Esophagus (tissue), 2 donors: ENCODE measurements at regions not wholly inside any gene's neighbourhood (a gene's known extent, or its start where the extent isn't known, plus 50 kb on each side); places are given as distances from the start of the nearest gene placed in this dataset.

Experiments used
- H3K27ac ChIP-seq, 2 donors: one replicate each; pipeline ENCODE4 v1.5.1; 2013; ENCODE audit warnings: low read depth in 2 of 2, mild to moderate bottlenecking in 2 of 2, inconsistent platforms in 1 of 2, low read length in 1 of 2, moderate library complexity in 1 of 2
- H3K27me3 ChIP-seq, 2 donors: one replicate each; pipeline ENCODE4 v1.6.1; 2013; ENCODE audit warnings: low read length in 2 of 2, control low read depth in 1 of 2, mild to moderate bottlenecking in 1 of 2; ENCODE audit not compliant: insufficient read depth in 2 of 2, control insufficient read depth in 1 of 2
- H3K36me3 ChIP-seq, 2 donors: one replicate each; pipeline ENCODE4 v1.6.1; 2013; ENCODE audit warnings: low read length in 1 of 2; ENCODE audit not compliant: control insufficient read depth in 2 of 2, insufficient read depth in 2 of 2
- H3K4me1 ChIP-seq, 2 donors: one replicate each; pipeline ENCODE4 v1.6.1; 2013; ENCODE audit warnings: low read length in 1 of 2; ENCODE audit not compliant: control insufficient read depth in 2 of 2, insufficient read depth in 2 of 2
- H3K4me3 ChIP-seq, 2 donors: one replicate each; pipeline ENCODE4 v1.5.1; 2013; ENCODE audit warnings: low read length in 2 of 2, mild to moderate bottlenecking in 2 of 2, low read depth in 1 of 2, moderate library complexity in 1 of 2
- H3K9me3 ChIP-seq, 2 donors: one replicate each; pipeline ENCODE4 v1.6.1; 2013; ENCODE audit warnings: mild to moderate bottlenecking in 2 of 2, low read depth in 1 of 2, low read length in 1 of 2, moderate library complexity in 1 of 2; ENCODE audit not compliant: control insufficient read depth in 2 of 2, insufficient read depth in 1 of 2
- WGBS, 2 donors: extraction: QIAGEN DNeasy Blood & Tissue Kit; methylation state at CpG; one replicate each; pipeline ENCODE4 v1.1.7; 2013; 5-methylcytosine and 5-hydroxymethylcytosine counted together
- donor health status: healthy with polysubstance abuse.
- donor health status: Bipolar disorder and iron deficiency.

DNA sequence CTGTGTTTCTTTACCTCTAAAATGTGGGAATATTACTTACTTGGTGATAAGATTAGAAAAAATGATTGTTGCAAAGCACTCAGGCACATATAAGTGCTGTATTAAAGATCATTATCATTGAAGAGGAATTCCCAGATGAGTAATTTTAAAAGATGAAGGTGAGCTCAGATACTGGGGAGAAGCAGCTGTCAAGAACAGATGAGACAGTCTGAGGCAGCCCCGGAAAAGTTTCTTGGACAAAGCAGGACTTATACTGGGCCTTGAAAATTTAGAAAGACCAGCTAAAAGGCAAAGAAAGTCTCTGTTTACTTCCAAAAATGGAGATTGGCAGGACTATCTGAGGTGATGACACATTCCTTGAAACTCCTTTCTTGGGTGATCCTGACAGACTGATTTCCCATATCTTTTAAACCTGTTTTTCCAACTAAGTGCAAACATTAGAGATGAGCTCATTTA, 93.8 kb upstream of the MARCKS start:
- Histone ChIP-seq H3K4me3 (no peak overlapping the region), H3K27ac (no peak overlapping the region), H3K36me3 (no peaks in the 10 kb centered on the region), H3K4me1 (no peaks in the 10 kb centered on the region), H3K27me3 (no peaks in the 10 kb centered on the region), H3K9me3 (no peaks in the 10 kb centered on the region)
- 74 to 76% methylated on average over 1 of the region's 1 CpG for WGBS, 2 donors

DNA sequence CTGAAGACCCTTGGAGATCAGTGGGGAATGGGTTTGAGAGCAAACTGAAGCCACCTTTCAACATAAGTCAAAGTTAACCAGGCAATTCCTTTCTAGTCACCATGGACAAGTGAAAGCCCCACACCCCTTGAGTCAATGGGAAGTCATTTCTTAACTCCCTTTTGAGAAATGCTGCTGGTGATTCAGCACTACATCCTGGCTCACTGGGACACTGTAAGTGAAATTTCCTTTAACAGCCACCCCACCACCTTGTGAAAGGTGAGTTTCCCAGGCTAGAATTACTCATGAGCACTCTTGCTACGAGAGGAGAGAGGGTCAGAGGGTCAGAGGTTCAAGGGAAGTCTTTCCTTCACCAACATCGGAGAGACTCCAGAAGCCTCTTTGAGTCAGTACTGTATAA, 93.3 kb upstream of the MARCKS start:
- H3K27me3 ChIP-seq: no peaks in the 10 kb centered on the region
- H3K36me3 ChIP-seq: no peaks in the 10 kb centered on the region
- no peak overlapping the region for H3K4me3 ChIP-seq
- peak overlapping the region in 1 of 2 donors; percentile 63 for H3K27ac ChIP-seq
- WGBS, 2 donors: 54 to 70% methylated on average over 2 of the region's 2 CpGs
- H3K4me1 ChIP-seq: no peaks in the 10 kb centered on the region
- H3K9me3 ChIP-seq: no peaks in the 10 kb centered on the region

DNA sequence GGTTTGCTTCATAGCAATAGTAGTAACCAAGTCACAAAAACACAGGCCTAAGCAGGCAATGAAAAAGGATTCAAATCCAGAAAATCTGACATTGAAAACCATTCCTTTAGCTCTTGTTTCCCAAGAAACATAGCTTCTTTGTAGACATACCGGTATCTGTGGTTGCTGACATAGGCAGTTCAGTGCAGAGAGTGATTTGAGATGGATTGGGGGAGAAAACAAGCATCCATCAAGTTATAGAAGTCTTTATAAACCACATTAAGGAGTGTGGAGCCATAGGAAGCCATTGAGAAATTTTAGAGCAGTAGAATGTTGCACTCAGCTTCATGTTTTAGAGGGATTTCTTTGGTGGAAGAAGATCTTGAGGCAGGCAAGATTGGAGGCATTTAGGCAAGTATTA, 91.2 kb upstream of the MARCKS start:
- 83 to 85% methylated on average over 1 of the region's 1 CpG for WGBS, 2 donors
- Histone ChIP-seq H3K27ac (no peak overlapping the region), H3K4me1 (no peaks in the 10 kb centered on the region)

DNA sequence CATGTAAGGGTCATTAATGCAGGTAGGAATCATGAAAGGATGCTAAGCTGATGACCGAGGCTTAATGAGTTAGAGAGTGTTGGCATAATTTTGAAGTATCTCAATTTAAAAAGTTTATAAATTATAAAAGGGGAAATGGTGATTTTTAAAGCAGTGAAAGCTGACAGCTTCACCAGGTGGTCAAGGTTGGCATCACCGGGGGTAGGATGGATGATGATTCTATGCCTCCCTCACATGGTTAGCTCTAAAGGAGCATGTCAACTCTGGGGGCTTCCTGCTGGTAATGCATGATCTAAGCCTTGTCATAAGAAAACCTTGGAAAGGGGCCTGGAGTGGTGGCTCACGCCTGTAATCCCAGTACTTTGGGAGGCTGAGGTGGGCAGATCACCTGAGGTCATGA, 89.2 kb upstream of the MARCKS start:
- Histone ChIP-seq H3K9me3 (no peaks in the 10 kb centered on the region), H3K4me1 (no peaks in the 10 kb centered on the region), H3K4me3 (no peak overlapping the region), H3K27ac (no peak overlapping the region), H3K36me3 (no peaks in the 10 kb centered on the region), H3K27me3 (no peaks in the 10 kb centered on the region)
- WGBS, 2 donors: 93 to 96% methylated on average over 3 of the region's 3 CpGs

More for the DNA sequence above, 91.2 kb upstream of the MARCKS start:
- H3K4me3 ChIP-seq: no peak overlapping the region
- no peaks in the 10 kb centered on the region for H3K9me3 ChIP-seq
- H3K27me3 ChIP-seq: no peaks in the 10 kb centered on the region
- no peaks in the 10 kb centered on the region for H3K36me3 ChIP-seq

DNA sequence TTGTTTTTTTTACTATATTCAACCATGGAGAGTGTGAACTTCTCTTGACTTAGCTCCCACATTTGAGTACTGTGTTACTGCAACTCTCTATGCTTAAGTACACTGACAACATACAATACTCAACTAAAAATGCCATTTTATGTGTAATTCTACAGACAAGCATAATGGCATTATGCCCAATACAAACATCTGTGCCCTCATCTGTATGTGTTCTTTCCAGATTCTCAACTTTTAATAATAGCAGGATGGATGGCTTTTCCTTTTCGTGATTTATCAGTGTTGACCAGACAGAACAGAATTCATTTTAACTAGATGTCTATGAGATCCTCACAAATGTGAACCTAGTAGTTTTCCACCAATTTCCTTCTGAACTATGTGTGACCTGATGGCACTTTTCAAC, 84.2 kb upstream of the MARCKS start:
- no peak overlapping the region for H3K27ac ChIP-seq
- no peaks in the 10 kb centered on the region for H3K36me3 ChIP-seq
- no peak overlapping the region for H3K4me3 ChIP-seq
- no peaks in the 10 kb centered on the region for H3K27me3 ChIP-seq
- no peaks in the 10 kb centered on the region for H3K9me3 ChIP-seq
- 93 to 95% methylated on average over 1 of the region's 1 CpG for WGBS, 2 donors
- H3K4me1 ChIP-seq: no peaks in the 10 kb centered on the region

DNA sequence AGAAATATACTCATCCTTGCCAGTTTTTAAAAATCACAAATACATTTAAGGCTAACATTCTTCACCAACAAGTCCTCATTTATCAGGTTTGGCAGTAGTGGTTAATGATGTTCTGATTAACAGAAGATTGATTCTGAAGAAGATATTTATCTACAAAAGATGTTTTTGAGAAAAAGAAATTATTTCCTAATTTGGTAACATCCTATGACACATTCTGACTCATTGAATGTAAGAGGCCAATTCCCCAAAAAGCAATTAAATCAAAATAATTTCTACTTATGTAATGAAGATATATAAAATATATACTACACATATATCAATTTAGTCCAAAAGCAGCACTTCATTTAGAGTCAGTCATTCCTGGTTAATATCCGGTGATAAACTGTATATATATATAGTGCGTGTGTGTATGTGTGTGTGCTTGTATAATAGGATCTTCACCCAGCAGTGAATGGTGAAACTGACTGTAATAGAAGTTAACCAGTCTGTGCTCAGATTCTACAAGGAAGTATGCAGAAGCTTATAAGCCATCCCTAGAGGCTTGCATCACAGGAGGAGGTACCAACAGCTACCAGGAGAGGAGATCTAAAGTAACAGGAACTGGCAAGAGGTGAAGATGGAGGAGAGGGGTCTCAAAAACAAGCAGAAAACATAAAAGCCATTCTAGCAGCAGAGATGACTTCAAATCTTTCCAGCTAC, 82.9 kb upstream of the MARCKS start:
- no peaks in the 10 kb centered on the region for H3K36me3 ChIP-seq
- H3K9me3 ChIP-seq: no peaks in the 10 kb centered on the region
- no peaks in the 10 kb centered on the region for H3K27me3 ChIP-seq
- H3K4me1 ChIP-seq: no peaks in the 10 kb centered on the region
- H3K4me3 ChIP-seq: no peak overlapping the region
- 96 to 97% methylated on average over 2 of the region's 2 CpGs for WGBS, 2 donors
- no peak overlapping the region for H3K27ac ChIP-seq

DNA sequence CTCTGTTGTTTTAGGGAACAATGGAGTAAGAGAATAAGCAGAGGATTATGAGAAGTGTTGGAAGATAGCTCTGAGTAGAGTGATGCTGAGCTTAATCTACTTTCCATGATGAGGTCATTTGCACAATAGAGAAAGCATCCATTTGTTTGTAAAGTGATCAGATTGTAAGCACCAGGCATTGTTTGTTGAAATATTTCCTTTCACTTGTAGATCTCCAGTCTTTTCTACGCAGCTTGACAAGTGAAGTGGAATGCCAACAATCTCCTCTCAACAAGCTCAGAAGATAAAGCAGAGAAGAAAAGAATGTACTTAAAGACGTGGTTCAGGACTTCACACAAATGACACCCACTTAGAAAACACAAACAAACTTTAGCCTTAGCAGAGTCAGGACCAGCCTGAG, 80.1 kb upstream of the MARCKS start:
- Histone ChIP-seq H3K4me3 (no peak overlapping the region), H3K9me3 (no peaks in the 10 kb centered on the region), H3K27me3 (no peaks in the 10 kb centered on the region), H3K4me1 (no peaks in the 10 kb centered on the region), H3K27ac (no peak overlapping the region), H3K36me3 (no peaks in the 10 kb centered on the region)
- 63 to 70% methylated on average over 2 of the region's 2 CpGs for WGBS, 2 donors

DNA sequence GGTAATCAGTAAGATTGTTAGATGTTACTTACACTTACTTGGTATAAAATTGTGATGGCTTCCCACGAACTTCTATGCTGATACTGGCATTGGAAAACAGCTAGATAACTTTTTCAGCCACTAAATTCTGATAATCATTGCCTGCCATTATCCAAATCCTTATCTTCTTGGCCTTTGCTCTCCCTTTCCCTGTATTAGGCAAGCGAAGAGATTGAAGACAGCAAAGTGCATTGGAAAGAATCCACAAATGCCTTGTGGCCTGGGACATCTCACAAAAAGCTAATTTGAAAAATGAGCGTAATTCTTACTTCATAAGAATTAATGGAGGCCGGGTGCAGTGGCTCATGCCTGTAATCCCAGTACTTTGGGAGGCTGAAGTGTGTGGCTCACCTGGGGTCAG, 79.5 kb upstream of the MARCKS start:
- Histone ChIP-seq H3K9me3 (no peaks in the 10 kb centered on the region), H3K27me3 (no peaks in the 10 kb centered on the region), H3K4me3 (no peak overlapping the region), H3K27ac (no peak overlapping the region), H3K36me3 (no peaks in the 10 kb centered on the region), H3K4me1 (no peaks in the 10 kb centered on the region)
- WGBS, 2 donors: 80 to 89% methylated on average over 4 of the region's 4 CpGs

DNA sequence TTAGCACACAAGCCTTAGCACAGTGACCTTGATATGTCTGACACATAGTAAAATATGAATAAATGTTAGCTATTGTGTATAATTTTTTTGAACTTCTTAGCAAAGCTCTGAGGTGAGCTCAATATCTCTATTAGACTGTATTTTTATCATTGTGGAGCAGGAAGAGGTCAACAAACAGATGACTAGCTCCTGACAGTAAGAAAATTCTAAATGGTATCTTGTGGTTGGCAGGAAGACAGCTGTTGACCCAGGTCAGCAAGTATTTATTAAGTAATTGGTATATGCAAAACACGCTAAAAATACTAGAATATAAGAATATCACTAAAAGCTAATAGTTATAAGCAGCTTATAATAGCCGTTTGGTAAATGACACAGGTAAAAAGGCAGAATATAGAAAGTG, 77.5 kb upstream of the MARCKS start:
- Histone ChIP-seq H3K27me3 (no peaks in the 10 kb centered on the region), H3K4me3 (no peak overlapping the region), H3K9me3 (no peaks in the 10 kb centered on the region), H3K4me1 (no peaks in the 10 kb centered on the region), H3K36me3 (no peaks in the 10 kb centered on the region), H3K27ac (no peak overlapping the region)
- 79 to 85% methylated on average over 2 of the region's 2 CpGs for WGBS, 2 donors

DNA sequence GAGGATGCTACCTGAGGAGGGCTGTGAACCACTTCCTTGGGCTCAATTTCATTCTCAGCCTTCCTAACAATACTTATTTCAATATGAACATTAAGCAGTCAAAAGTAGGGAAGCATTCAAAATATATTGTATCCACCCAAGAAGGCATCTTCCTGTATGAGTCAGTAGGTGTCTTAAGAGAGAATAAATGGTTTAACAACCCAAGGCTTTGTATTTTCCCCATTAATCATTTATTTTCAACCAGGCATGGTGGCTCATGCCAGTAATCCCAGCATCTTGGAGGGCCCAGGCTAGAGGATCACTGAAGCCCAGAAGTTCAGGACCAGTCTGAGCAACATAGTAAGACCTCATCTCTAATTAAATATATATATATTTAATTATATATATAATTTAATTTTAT, 74.5 kb upstream of the MARCKS start:
- Histone ChIP-seq H3K27me3 (no peaks in the 10 kb centered on the region), H3K9me3 (no peaks in the 10 kb centered on the region), H3K36me3 (no peaks in the 10 kb centered on the region), H3K4me1 (no peaks in the 10 kb centered on the region), H3K4me3 (no peak overlapping the region), H3K27ac (no peak overlapping the region)
